ENCODE measurements at regions not wholly inside any gene's neighbourhood (a gene's known extent, or its start where the extent isn't known, plus 50 kb on each side); places are given as distances from the start of the nearest gene placed in this dataset.

DNA sequence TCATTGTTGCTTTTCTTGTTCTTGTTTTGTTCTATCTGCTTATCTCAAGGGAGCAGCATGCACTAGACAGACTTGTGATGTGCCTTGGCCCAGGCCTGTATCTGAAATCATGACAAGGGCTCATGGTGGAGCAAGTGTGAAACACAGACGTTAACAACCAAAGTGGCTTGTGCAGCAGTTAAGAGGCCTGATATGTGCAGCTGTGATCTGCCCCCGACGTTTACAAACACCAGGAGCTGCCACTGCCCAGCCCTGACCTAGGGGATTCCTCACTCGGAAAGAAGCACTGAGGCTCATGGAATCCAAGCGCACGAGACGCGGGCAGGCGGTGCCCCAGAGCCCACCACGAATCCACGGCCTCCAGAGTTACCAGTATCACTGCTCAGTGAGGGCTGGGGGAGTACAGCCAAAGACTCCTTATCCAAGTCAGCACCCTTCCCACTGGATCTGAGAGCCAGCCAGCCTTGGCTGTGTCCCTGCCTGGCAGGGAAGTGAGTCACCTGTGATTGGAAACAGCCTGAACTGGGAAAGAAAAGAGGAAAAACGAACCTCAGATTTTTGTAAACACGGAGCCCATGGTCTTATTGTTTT lies 62.3 kb upstream of the SNTG2 start:
- Histone ChIP-seq H3K79me2 (ENCODE audit: insufficient read depth, low read length) (no peaks in the 10 kb centered on the region), H3K36me3 (replicated peaks in 1 of 2; ENCODE audit: control insufficient read depth in 1 of 2, insufficient read depth in 2 of 2, low read length in 2 of 2) (no peaks in the 10 kb centered on the region), H3K4me2 (ENCODE audit: low read depth, low read length) (no peak overlapping the region), H3K4me3 (replicated peaks in 1 of 3; ENCODE audit: insufficient read depth in 1 of 3, low read depth in 2 of 3, low read length in 3 of 3) (no peak overlapping the region), H3K27me3 (ENCODE audit: control insufficient read depth in 1 of 2, insufficient read depth in 2 of 2, low read length in 2 of 2) (peaks cover 14 to 66% of the 10 kb centered on the region in 2 experiments; a peak in 4 of 5 replicates), H3K4me1 (ENCODE audit: insufficient read depth, low read length) (no peaks in the 10 kb centered on the region), H3K9ac (ENCODE audit: insufficient read depth, low read depth, low read length) (no peak overlapping the region), H3K27ac (ENCODE audit: extremely low read length, insufficient read depth, low read length) (no peak overlapping the region), H4K20me1 (ENCODE audit: insufficient read depth, low read length) (no peaks in the 10 kb centered on the region), H2AFZ (ENCODE audit: low read length) (no peak overlapping the region), H3K9me3 (ENCODE audit: low read length) (no peaks in the 10 kb centered on the region)
- no TSS peak for BruUV-seq (replicated peaks)
- CTCF ChIA-PET (ENCODE audit: low intra/inter-chr PET ratio, low total read pairs) = no interaction called here
- in situ Hi-C loops (cut with HindIII; ENCODE audit: extremely low pct_ligation_motif_present, low pct_unique_long_range_greater_than_20kb) (no loop called here), intact Hi-C loops (cut with micrococcal nuclease; ENCODE audit: unreplicated experiment) (no loop called here)
- POLR2A ChIA-PET = no interaction called here
- FAIRE-seq (no peak), ATAC-seq (no peak), DNase-seq (ENCODE audit: low spot score) (no peak)
- TF ChIP-seq JARID2 (CRISPR knock-in tag; IDR thresholded peaks at IDR 0.05; ENCODE audit: insufficient replicate concordance) (no peak), CENPX (CRISPR knock-in tag; IDR thresholded peaks at IDR 0.05) (no peak), ZSCAN25 (CRISPR knock-in tag; IDR thresholded peaks at IDR 0.05) (no peak)
- 42% methylated on average over 13 of the region's 13 CpGs for WGBS (ENCODE audit: low lambda C conversion rate)

DNA sequence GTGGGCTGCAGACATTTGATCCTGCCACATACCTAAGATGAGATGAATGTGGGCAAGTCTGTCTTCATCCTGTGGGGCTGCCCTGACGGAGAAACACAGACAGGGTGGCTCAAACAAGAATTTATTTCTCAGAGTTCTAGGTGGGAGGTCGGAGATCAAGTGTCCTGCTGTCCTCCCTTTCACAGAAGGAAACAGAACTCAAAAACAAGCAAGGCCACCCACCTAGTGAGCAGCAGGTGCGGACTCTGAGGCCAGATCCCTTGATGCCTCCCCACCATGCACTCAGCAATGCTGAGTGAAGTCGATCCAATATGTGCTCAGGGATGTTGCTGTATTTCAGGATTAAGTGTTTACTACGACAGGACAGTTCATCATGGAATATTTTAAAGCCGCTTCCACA lies 63.0 kb upstream of the SNTG2 start:
- intact Hi-C loops (cut with micrococcal nuclease; ENCODE audit: unreplicated experiment) (no loop called here), in situ Hi-C loops (cut with HindIII; ENCODE audit: extremely low pct_ligation_motif_present, low pct_unique_long_range_greater_than_20kb) (no loop called here)
- H3K27ac ChIP-seq (ENCODE audit: extremely low read length, insufficient read depth, low read length) = no peak overlapping the region
- H2AFZ ChIP-seq (ENCODE audit: low read length) = no peak overlapping the region
- no peak for DNase-seq (ENCODE audit: low spot score)
- H3K27me3 ChIP-seq (ENCODE audit: control insufficient read depth in 1 of 2, insufficient read depth in 2 of 2, low read length in 2 of 2) = peaks cover 14 to 71% of the 10 kb centered on the region in 2 experiments; a peak in 4 of 5 replicates
- H3K9me3 ChIP-seq (ENCODE audit: low read length) = no peaks in the 10 kb centered on the region
- no peak overlapping the region for H3K4me3 ChIP-seq (replicated peaks in 1 of 3; ENCODE audit: insufficient read depth in 1 of 3, low read depth in 2 of 3, low read length in 3 of 3)
- WGBS (ENCODE audit: low lambda C conversion rate) = 8% methylated on average over 6 of the region's 6 CpGs
- no peaks in the 10 kb centered on the region for H3K4me1 ChIP-seq (ENCODE audit: insufficient read depth, low read length)
- H3K4me2 ChIP-seq (ENCODE audit: low read depth, low read length) = no peak overlapping the region
- BruUV-seq (replicated peaks) = no TSS peak
- ChIA-PET POLR2A (no interaction called here), CTCF (ENCODE audit: low intra/inter-chr PET ratio, low total read pairs) (no interaction called here)
- TF ChIP-seq CBX1 (IDR thresholded peaks at IDR 0.05; ENCODE audit: low read depth) = no peak
- no peak for TF ChIP-seq GTF2F1 (IDR thresholded peaks at IDR 0.05; ENCODE audit: low read length)
- TF ChIP-seq NPAS2 (CRISPR knock-in tag; IDR thresholded peaks at IDR 0.05; ENCODE audit: borderline replicate concordance) = no peak
- TF ChIP-seq ZNF224 (CRISPR knock-in tag; IDR thresholded peaks at IDR 0.05) = no peak
- no peak for TF ChIP-seq MYNN (CRISPR knock-in tag; IDR thresholded peaks at IDR 0.05; ENCODE audit: low read depth)
- TF ChIP-seq CREM (IDR thresholded peaks at IDR 0.05) = no peak
- TF ChIP-seq CREM (CRISPR knock-in tag; IDR thresholded peaks at IDR 0.05) = no peak
- TF ChIP-seq, protein P1, sequence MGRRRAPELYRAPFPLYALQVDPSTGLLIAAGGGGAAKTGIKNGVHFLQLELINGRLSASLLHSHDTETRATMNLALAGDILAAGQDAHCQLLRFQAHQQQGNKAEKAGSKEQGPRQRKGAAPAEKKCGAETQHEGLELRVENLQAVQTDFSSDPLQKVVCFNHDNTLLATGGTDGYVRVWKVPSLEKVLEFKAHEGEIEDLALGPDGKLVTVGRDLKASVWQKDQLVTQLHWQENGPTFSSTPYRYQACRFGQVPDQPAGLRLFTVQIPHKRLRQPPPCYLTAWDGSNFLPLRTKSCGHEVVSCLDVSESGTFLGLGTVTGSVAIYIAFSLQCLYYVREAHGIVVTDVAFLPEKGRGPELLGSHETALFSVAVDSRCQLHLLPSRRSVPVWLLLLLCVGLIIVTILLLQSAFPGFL (CRISPR knock-in tag; IDR thresholded peaks at IDR 0.05) = no peak
- TF ChIP-seq NFE2 (CRISPR knock-in tag; IDR thresholded peaks at IDR 0.05) = no peak
- TF ChIP-seq ZSCAN25 (CRISPR knock-in tag; IDR thresholded peaks at IDR 0.05) = no peak
- no peak for TF ChIP-seq ZNF670 (CRISPR knock-in tag; IDR thresholded peaks at IDR 0.05; ENCODE audit: borderline replicate concordance)
- no peak for TF ChIP-seq NR3C1 (CRISPR knock-in tag; IDR thresholded peaks at IDR 0.05)
- TF ChIP-seq XRCC5 (optimal IDR thresholded peaks at IDR 0.05; ENCODE audit: low read length) = no peak
- no peak for TF ChIP-seq EED (CRISPR knock-in tag; IDR thresholded peaks at IDR 0.05)
- TF ChIP-seq, protein P2, sequence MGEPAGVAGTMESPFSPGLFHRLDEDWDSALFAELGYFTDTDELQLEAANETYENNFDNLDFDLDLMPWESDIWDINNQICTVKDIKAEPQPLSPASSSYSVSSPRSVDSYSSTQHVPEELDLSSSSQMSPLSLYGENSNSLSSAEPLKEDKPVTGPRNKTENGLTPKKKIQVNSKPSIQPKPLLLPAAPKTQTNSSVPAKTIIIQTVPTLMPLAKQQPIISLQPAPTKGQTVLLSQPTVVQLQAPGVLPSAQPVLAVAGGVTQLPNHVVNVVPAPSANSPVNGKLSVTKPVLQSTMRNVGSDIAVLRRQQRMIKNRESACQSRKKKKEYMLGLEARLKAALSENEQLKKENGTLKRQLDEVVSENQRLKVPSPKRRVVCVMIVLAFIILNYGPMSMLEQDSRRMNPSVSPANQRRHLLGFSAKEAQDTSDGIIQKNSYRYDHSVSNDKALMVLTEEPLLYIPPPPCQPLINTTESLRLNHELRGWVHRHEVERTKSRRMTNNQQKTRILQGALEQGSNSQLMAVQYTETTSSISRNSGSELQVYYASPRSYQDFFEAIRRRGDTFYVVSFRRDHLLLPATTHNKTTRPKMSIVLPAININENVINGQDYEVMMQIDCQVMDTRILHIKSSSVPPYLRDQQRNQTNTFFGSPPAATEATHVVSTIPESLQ (CRISPR knock-in tag; conservative IDR thresholded peaks at IDR 0.05) = no peak
- TF ChIP-seq ZNF850 (CRISPR knock-in tag; conservative IDR thresholded peaks at IDR 0.05) = no peak
- no peaks in the 10 kb centered on the region for H4K20me1 ChIP-seq (ENCODE audit: insufficient read depth, low read length)
- H3K9ac ChIP-seq (ENCODE audit: insufficient read depth, low read depth, low read length) = no peak overlapping the region
- no peaks in the 10 kb centered on the region for H3K36me3 ChIP-seq (replicated peaks in 1 of 2; ENCODE audit: control insufficient read depth in 1 of 2, insufficient read depth in 2 of 2, low read length in 2 of 2)
- no peak for FAIRE-seq
- H3K79me2 ChIP-seq (ENCODE audit: insufficient read depth, low read length) = no peaks in the 10 kb centered on the region
- no peak for ATAC-seq
